GM12892 (cell line): ENCODE measurements at regions not wholly inside any gene's neighbourhood (a gene's known extent, or its start where the extent isn't known, plus 50 kb on each side); places are given as distances from the start of the nearest gene placed in this dataset.

Source experiments
- POLR2A ChIP-seq: IDR thresholded peaks from 2 replicates; pipeline ENCODE4 v1.6.1; 2011; ENCODE audit warnings: low read depth, low read length, control low read depth
- POLR2AphosphoS5 ChIP-seq: IDR thresholded peaks from 2 replicates; pipeline ENCODE4 v1.6.1; 2011; ENCODE audit warnings: low read depth, low read length, control low read depth

DNA sequence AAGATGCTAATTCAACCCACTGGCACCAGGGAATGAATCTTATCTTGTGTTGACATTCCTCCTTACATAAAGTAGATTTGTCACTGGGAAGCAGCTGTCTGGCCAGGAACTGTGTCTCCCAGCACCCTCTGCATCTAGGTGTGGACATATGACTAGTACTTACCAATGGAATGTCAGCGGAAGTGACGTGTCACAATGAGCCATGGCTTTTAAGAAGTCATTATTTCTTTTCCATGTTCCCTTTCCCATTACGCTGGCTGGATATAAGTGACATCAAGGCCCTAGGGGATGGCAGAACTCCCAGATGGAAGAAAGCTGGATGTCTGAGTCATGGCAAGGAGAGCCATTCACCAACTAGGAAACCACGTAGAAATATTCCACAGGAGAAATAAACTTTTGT, 84.7 kb upstream of the MAST4 start:
- TF ChIP-seq POLR2AphosphoS5 (no peak), POLR2A (no peak)
